ENCODE measurements at regions not wholly inside any gene's neighbourhood (a gene's known extent, or its start where the extent isn't known, plus 50 kb on each side); places are given as distances from the start of the nearest gene placed in this dataset.
"Not testable (repeated sequence)": the region's sequence is repeated elsewhere in the genome, so short reads cannot be mapped to it uniquely, and the experiment has no call there.

GRCh38 chr15:25247407-25248038, 191.3 kb downstream of the UBE3A start:
- H3K9me3 ChIP-seq: peaks cover 0 to 8% of the 10 kb centered on the region in 2 donors

GRCh38 chr15:25248087-25248486, 190.7 kb downstream of the UBE3A start:
- peak in 1 of 5 donors; percentile 10 for DNase-seq
- 69 to 81% (median 76%) methylated on average over 4 to 5 of the region's 6 CpGs for WGBS, 3 donors

More at GRCh38 chr15:25247407-25248038, 191.3 kb downstream of the UBE3A start:
- intact Hi-C loops (cut with DNase I): no loop called here
- TF ChIP-seq EP300 (IDR thresholded peaks at IDR 0.05): no peak
- no peak for TF ChIP-seq CTCF (IDR thresholded peaks at IDR 0.05)
- TF ChIP-seq POLR2A (IDR thresholded peaks at IDR 0.05): no peak
- Histone ChIP-seq H3K36me3 (no peaks in the 10 kb centered on the region), H3K27ac (no peak overlapping the region), H3K4me1 (ENCODE audit: insufficient read depth) (no peaks in the 10 kb centered on the region), H3K27me3 (no peaks in the 10 kb centered on the region), H3K4me3 (no peak overlapping the region)
- DNase-seq: peak in 3 of 5 donors; percentile 3 to 7 (median 4)
- 80 to 86% (median 84%) methylated on average over 8 to 11 of the region's 11 CpGs for WGBS, 3 donors

GRCh38 chr15:25248583-25249235, 190.1 kb downstream of the UBE3A start:
- TF ChIP-seq POLR2A (IDR thresholded peaks at IDR 0.05) (no peak), EP300 (IDR thresholded peaks at IDR 0.05) (no peak), CTCF (IDR thresholded peaks at IDR 0.05) (no peak)
- H3K9me3 ChIP-seq: peaks cover 0 to 8% of the 10 kb centered on the region in 2 donors
- no peak overlapping the region for H3K27ac ChIP-seq
- no peaks in the 10 kb centered on the region for H3K36me3 ChIP-seq
- WGBS, 3 donors: 86 to 91% (median 90%) methylated on average over 7 to 8 of the region's 8 CpGs
- intact Hi-C loops (cut with DNase I): no loop called here
- no peaks in the 10 kb centered on the region for H3K27me3 ChIP-seq
- no peak overlapping the region for H3K4me3 ChIP-seq
- DNase-seq: peak in 3 of 5 donors; percentile 4 to 14 (median 12)
- no peaks in the 10 kb centered on the region for H3K4me1 ChIP-seq (ENCODE audit: insufficient read depth)

More at GRCh38 chr15:25248087-25248486, 190.7 kb downstream of the UBE3A start:
- H3K27ac ChIP-seq; intact Hi-C loops (cut with DNase I); H3K9me3 ChIP-seq; H3K36me3 ChIP-seq; H3K4me3 ChIP-seq; H3K27me3 ChIP-seq; H3K4me1 ChIP-seq (ENCODE audit: insufficient read depth): not testable (repeated sequence)

- WGBS, 3 donors: 85 to 87% (median 86%) methylated on average over 13 of the region's 13 CpGs
- Histone ChIP-seq H3K4me3 (no peak overlapping the region), H3K36me3 (no peaks in the 10 kb centered on the region), H3K9me3 (peaks cover 0 to 8% of the 10 kb centered on the region in 2 donors), H3K27ac (no peak overlapping the region), H3K4me1 (ENCODE audit: insufficient read depth) (no peaks in the 10 kb centered on the region), H3K27me3 (no peaks in the 10 kb centered on the region)
- intact Hi-C loops (cut with DNase I): no loop called here
- peak in 4 of 5 donors; percentile 1 to 6 (median 4) for DNase-seq
- TF ChIP-seq CTCF (IDR thresholded peaks at IDR 0.05): no peak
- TF ChIP-seq EP300 (IDR thresholded peaks at IDR 0.05): no peak
- TF ChIP-seq POLR2A (IDR thresholded peaks at IDR 0.05): no peak
Observed at GRCh38 chr15:25249236-25250010, 189.4 kb downstream of the UBE3A start.

Measured in ovary (tissue), 7 donors.